ENCODE measurements at regions not wholly inside any gene's neighbourhood (a gene's known extent, or its start where the extent isn't known, plus 50 kb on each side); places are given as distances from the start of the nearest gene placed in this dataset.

DNA sequence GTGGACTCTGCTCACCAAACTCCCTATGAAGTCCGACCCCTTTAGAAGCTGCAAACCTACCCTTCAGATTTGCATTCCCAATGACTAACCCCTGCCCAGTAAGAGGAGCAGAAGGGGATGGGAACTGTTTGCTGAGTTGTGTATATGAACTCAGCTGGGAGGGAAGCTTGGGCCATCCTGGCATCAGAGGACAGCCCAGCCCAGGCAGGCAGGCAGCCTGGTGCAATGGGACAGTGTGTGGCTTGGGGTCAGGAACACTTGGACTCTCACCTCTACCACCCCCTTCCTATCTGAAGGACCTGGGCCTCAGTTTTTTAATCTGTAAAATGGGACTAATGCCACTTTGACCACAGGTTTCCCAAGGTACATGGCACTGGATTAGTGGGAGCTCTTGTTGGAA lies 147.4 kb upstream of the GPR26 start:
- intact Hi-C loops (cut with DNase I): no loop called here
- no peaks in the 10 kb centered on the region for H3K36me3 ChIP-seq
- DNase-seq: no peak
- no peak for ATAC-seq
- H3K4me1 ChIP-seq: no peaks in the 10 kb centered on the region
- H3K9me3 ChIP-seq: no peaks in the 10 kb centered on the region
- 63 to 76% (median 69%) methylated on average over 1 of the region's 1 CpG for WGBS, 4 donors
- H3K27me3 ChIP-seq: peaks cover 0 to 34% (median 0%) of the 10 kb centered on the region in 9 donors
- H3K4me3 ChIP-seq: no peak overlapping the region
- no peak for TF ChIP-seq POLR2A (IDR thresholded peaks at IDR 0.05)
- TF ChIP-seq, protein P1, sequence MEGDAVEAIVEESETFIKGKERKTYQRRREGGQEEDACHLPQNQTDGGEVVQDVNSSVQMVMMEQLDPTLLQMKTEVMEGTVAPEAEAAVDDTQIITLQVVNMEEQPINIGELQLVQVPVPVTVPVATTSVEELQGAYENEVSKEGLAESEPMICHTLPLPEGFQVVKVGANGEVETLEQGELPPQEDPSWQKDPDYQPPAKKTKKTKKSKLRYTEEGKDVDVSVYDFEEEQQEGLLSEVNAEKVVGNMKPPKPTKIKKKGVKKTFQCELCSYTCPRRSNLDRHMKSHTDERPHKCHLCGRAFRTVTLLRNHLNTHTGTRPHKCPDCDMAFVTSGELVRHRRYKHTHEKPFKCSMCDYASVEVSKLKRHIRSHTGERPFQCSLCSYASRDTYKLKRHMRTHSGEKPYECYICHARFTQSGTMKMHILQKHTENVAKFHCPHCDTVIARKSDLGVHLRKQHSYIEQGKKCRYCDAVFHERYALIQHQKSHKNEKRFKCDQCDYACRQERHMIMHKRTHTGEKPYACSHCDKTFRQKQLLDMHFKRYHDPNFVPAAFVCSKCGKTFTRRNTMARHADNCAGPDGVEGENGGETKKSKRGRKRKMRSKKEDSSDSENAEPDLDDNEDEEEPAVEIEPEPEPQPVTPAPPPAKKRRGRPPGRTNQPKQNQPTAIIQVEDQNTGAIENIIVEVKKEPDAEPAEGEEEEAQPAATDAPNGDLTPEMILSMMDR (IDR thresholded peaks at IDR 0.05): no peak
- H3K27ac ChIP-seq: no peak overlapping the region

DNA sequence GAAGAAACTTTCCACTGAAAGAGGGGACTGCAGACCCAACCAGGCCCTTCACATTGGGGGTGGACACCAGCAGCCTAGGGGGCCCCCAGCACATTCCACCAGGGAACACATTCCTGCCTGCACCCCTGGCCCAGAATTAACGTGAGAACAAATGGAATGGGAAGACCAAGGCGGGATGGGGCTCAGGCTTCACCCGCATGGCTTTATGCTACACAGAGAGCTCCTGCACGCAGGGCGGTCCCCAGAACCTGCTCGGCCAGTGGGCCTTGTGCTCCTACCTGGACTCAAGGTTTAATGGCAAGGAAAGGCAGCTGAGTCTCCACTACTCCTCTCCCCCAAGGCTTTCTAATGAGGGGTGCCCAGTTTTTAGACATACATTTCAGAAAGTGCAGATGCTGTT lies 146.3 kb upstream of the GPR26 start:
- TF ChIP-seq, protein P1 (IDR thresholded peaks at IDR 0.05): no peak
- no peak for TF ChIP-seq POLR2A (IDR thresholded peaks at IDR 0.05)
- no peak for ATAC-seq

DNA sequence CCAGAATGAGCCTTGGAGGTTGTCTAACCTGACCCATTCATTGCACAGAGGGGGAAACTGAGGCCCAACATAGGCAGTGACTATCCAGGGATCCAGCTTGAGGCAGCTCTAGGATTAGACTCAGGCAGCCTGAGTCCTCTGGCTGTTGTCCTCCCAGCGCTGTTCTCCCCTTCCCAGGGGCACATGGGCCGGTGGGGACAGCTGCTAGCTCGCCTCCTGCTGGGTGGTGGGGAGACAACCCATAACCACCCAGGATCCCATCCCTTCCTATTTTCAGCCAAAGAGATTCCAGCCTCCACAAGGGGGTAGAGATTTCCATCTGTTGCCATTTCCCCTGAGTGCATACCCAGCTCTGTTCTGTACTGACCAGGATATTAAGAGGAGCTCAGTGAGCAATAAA lies 145.1 kb upstream of the GPR26 start:
- no peaks in the 10 kb centered on the region for H3K36me3 ChIP-seq
- WGBS, 4 donors: 67 to 82% (median 80%) methylated on average over 1 to 3 of the region's 3 CpGs
- TF ChIP-seq POLR2A (IDR thresholded peaks at IDR 0.05): no peak
- TF ChIP-seq, protein P1 (IDR thresholded peaks at IDR 0.05): no peak
- H3K4me3 ChIP-seq: no peak overlapping the region
- no peaks in the 10 kb centered on the region for H3K4me1 ChIP-seq
- no peak for ATAC-seq
- intact Hi-C loops (cut with DNase I): no loop called here
- DNase-seq: no peak
- H3K9me3 ChIP-seq: no peaks in the 10 kb centered on the region
- H3K27ac ChIP-seq: no peak overlapping the region
- peaks cover 0 to 31% (median 0%) of the 10 kb centered on the region in 9 donors for H3K27me3 ChIP-seq

More for the DNA sequence above, 146.3 kb upstream of the GPR26 start:
- no peak for DNase-seq
- H3K27ac ChIP-seq: no peak overlapping the region
- H3K4me3 ChIP-seq: no peak overlapping the region
- peaks cover 0 to 34% (median 0%) of the 10 kb centered on the region in 9 donors for H3K27me3 ChIP-seq
- WGBS, 4 donors: 81 to 89% (median 83%) methylated on average over 6 of the region's 6 CpGs
- no peaks in the 10 kb centered on the region for H3K9me3 ChIP-seq
- intact Hi-C loops (cut with DNase I): no loop called here
- no peaks in the 10 kb centered on the region for H3K4me1 ChIP-seq
- no peaks in the 10 kb centered on the region for H3K36me3 ChIP-seq

DNA sequence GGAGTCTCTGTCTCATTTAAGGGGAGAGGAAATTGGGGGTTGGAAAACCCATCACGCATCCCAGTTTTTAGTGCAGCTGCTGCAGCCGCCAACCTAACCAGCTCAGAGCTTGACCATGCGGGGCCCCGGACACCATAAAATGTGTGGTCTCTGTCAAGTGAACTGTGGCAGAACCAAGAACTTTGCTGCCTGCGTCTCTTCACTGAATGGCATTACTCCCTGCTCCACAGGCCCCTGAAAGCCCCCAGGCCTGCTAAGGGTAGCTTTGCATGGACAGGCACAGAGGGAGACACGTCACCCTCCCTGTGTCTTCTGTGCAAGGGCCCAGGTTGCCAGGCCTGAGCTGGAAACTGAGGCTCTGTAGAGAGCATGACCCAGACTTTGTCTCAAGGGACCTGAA lies 144.6 kb upstream of the GPR26 start:
- ATAC-seq (no peak), DNase-seq (no peak)
- Histone ChIP-seq H3K36me3 (no peaks in the 10 kb centered on the region), H3K4me1 (no peaks in the 10 kb centered on the region), H3K9me3 (no peaks in the 10 kb centered on the region), H3K27me3 (peaks cover 0 to 31% (median 0%) of the 10 kb centered on the region in 9 donors), H3K4me3 (no peak overlapping the region), H3K27ac (no peak overlapping the region)
- TF ChIP-seq, protein P1 (IDR thresholded peaks at IDR 0.05): no peak
- no peak for TF ChIP-seq POLR2A (IDR thresholded peaks at IDR 0.05)
- intact Hi-C loops (cut with DNase I): no loop called here
- 61 to 83% (median 75%) methylated on average over 6 of the region's 6 CpGs for WGBS, 4 donors
